ENCODE measurements at regions not wholly inside any gene's neighbourhood (a gene's known extent, or its start where the extent isn't known, plus 50 kb on each side); places are given as distances from the start of the nearest gene placed in this dataset.
"Not testable (repeated sequence)": the region's sequence is repeated elsewhere in the genome, so short reads cannot be mapped to it uniquely, and the experiment has no call there.

GRCh38 chr11:12585861-12586260 lies 88.4 kb upstream of the TEAD1 start:
- no peak for DNase-seq (ENCODE audit: low spot score)

GRCh38 chr11:12587333-12587991 lies 86.8 kb upstream of the TEAD1 start:
- peak; percentile 22 for DNase-seq (ENCODE audit: low spot score)

GRCh38 chr11:12591706-12592105 lies 82.5 kb upstream of the TEAD1 start:
- no peak for DNase-seq (ENCODE audit: low spot score)

GRCh38 chr11:12592283-12592682 lies 81.9 kb upstream of the TEAD1 start:
- no peak for DNase-seq (ENCODE audit: low spot score)

DNA sequence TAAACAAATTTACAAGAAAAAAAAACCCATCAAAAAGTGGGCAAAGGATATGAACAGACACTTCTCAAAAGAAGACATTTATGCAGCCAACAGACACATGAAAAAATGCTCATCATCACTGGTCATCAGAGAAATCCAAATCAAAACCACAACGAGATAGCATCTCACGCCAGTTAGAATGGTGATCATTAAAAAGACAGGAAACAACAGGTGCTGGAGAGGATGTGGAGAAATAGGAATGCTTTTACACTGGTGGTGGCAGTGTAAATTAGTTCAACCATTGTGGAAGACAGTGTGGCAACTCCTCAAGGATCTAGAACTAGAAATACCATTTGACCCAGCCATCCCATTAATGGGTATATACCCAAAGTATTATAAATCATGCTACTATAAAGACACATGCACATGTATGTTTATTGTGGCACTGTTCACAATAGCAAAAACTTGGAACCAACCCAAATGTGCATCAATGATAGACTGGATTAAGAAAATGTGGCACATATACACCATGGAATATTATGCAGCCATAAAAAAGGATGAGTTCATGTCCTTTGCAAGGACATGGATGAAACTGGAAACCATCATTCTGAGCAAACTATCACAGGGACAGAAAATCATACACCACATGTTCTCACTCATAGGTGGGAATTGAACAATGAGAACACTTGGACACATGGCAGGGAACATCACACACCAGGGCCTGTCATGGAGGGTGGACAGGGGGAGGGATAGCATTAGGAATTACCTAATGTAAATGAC lies 79.0 kb upstream of the TEAD1 start:
- not testable (repeated sequence) for DNase-seq (ENCODE audit: low spot score)

DNA sequence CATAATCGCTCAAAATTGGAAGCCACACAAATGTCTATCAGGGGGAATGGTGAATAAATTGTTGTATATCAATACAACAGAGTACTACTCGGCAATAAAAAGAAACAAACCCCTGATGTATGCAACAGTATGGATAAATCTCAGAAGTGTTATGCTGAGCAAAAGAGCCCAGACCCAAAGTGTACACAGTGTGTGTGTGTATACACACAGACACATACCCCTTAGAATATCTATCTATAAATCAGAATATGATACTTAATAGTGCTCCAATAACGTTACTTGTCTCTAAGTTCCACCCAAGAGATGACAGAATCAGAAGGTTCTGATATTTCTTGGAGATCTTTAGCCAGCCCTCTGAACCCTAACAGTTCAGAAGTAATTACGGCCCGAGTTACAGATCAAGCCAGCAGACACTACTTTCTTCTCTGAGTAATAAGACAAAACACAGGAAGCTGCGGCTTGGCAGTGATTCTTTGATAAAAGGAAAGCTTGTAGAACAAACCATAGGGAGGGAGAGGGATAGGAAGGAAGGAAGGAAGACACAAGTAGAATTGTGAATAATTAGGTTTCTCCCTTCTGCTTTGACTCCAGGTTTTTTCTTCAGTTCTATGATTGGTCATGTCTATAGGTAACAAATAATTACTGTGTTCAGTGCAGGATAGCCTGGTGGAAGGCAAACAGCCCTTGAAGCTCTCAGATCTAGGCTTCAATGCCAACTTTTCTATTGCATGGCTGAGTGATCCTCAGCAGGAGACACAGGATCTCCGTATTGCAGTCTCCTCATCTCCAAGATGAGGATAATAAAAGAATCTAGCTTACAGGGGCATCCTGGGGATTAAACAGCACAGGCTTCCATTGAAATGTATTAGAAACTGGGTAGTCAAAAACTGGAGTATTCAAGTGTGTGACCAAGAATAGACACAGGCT lies 75.6 kb upstream of the TEAD1 start:
- DNase-seq (ENCODE audit: low spot score), result peak; percentile 5

- DNase-seq (ENCODE audit: low spot score), result peak; percentile 17
Measured at GRCh38 chr11:12599408-12600143, 74.6 kb upstream of the TEAD1 start.

DNA sequence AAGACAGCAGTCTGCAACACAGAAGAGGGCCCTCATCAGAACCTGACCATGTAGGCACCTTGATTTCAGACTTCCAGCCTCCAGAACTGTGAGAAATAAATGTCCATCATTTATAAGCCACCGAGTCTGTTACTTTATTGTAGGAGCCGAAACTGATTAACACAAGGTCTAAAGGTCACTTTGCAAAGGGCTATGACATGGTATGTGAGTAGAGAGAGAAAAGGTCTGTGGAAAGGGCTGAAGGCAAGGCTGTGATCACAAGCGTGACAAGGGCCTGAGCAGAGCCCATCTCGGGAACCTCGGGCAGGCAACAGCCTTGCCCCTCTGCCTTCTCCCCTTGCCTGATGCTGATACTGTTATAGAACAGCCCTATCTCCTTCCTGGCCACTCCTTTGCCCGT lies 73.4 kb upstream of the TEAD1 start:
- no peak for DNase-seq (ENCODE audit: low spot score)

DNA sequence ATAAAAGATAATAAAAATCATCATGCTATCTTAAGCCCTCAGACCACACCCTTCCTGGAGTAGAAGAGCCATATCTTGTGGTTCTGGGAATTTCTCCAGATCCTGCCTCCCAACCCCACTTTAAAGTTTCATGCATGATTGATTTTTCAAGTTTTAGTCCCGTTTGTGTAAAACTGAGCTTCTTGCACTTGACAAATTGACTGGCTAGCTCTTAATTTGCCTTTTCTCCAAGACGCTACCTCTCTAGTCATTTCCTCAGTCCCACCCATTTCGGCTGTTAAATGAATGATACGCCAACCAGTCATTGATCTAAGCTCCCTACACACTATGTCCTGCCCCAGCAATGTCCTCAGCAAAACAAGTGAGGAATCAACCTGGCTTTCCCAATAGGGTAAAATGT lies 71.8 kb upstream of the TEAD1 start:
- DNase-seq (ENCODE audit: low spot score), result no peak

- DNase-seq (ENCODE audit: low spot score), result no peak
Measured at GRCh38 chr11:12603143-12604088, 70.8 kb upstream of the TEAD1 start.

- DNase-seq (ENCODE audit: low spot score), result no peak
Measured at GRCh38 chr11:12604557-12605153, 69.6 kb upstream of the TEAD1 start.

DNA sequence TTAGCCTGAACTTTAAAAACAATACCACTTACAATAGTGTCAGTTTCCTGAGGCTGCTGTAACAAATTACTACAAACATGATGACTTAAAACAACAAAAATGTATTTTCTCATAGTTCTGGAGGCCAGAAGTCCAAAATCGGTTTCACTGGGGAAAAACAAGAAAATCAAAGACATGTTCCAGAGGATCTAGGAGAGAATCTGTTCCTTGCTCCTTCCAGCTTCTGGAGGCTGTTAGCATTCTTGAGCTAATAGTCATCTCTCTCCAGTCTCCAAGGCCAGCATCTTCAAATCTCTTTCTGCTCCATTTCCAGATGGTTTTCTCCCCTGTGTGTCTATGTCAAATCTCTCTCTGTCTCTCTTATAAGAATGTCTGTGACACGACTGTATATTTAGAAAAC lies 67.6 kb upstream of the TEAD1 start:
- no peak for DNase-seq (ENCODE audit: low spot score)

DNA sequence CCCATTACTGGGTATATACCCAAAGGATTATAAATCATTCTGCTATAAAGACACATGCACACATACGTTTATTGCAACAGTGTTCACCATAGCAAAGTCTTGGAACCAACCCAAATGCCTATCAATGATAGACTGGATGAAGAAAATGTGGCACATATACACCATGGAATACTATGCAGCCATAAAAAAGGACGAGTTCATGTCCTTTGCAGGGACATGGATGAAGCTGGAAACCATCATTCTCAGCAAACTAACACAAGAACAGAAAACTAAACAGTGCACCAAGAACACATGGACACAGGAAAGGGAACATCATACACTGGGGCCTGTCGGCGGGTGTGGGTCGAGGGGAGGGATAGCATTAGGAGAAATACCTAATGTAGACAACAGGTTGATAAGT lies 65.5 kb upstream of the TEAD1 start:
- DNase-seq (ENCODE audit: low spot score), result not testable (repeated sequence)

- DNase-seq (ENCODE audit: low spot score), result no peak
Measured at GRCh38 chr11:12611352-12611751, 62.9 kb upstream of the TEAD1 start.

DNA sequence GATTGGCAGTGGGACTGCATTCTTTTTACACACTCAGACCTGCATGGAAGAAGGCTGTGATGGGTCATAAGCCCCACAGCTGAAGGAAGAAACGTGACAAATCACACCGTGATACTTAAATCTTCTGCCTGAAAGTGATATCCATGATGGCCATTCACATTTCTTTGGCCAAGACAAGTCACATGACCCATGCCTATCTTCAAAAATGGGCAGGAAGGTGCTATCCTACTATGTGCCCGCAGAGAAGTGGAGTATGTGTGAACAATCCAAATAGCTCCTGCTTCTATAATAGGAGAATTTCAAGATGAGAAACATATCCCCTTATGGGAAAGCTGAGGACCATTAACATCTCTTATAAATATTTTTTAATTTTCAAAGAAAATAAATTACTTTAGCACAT lies 56.6 kb upstream of the TEAD1 start:
- DNase-seq (ENCODE audit: low spot score), result no peak

DNA sequence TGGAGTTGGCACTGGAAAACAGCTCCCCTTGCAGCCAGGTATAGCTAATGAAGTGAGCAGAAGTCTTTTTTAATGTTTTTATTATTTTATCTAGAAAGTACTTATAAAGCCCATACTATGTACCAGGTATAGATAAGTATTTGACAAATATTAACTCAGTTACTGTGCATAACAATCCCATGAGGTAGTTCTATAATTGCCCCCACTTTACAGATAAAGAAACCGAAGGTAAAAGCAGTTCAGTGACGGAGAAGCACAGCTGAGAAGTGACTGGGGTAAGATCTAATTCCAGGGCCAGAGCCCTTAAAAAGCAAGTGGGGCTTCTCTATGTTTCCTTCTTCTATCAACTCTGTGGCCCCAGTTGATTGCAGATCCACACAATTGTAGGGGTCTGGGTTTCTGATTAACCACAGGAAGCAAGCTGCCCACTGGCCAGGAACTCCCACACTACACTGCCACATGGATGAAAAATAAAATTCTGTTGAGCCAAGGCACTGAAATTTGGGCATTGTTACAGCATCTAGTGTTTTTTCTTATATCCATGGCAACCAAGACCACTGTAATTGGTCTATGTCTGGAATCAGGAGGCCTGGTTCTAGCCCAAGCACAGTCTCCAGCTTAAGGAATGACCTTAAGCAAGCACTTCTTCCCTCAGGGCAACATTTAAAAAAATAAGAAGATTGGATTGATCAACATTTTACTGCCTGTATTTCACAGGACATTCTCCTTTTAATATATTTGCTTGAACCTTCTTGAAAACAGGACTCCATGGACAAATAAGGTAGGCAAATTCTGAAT lies 55.3 kb upstream of the TEAD1 start:
- no peak for DNase-seq (ENCODE audit: low spot score)

DNA sequence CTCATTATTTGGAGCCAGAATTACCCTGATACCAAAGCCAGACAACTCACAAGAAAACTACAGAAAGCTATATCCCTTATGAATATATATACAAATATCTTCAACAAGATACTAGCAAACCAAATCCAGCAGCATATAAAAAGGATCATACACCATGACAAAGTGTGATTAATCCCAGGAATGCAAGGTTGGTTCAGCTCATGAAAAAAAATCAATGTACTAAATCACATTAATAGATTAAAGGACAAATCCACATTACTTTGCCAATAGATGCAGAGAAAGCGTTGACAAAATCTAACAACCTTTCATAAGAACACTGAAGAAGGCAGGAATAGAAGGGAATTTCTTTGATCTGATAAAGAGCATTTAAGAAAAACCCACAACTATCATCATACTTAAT lies 50.4 kb upstream of the TEAD1 start:
- DNase-seq (ENCODE audit: low spot score), result no peak

Data from kidney capillary endothelial cell (primary cell).